ENCODE measurements at regions not wholly inside any gene's neighbourhood (a gene's known extent, or its start where the extent isn't known, plus 50 kb on each side); places are given as distances from the start of the nearest gene placed in this dataset.
"Not testable (repeated sequence)": the region's sequence is repeated elsewhere in the genome, so short reads cannot be mapped to it uniquely, and the experiment has no call there.

- Histone ChIP-seq H3K27ac (no peak overlapping the region), H3K9me3 (no peaks in the 10 kb centered on the region), H3K4me1 (no peaks in the 10 kb centered on the region), H3K36me3 (no peaks in the 10 kb centered on the region), H3K27me3 (no peaks in the 10 kb centered on the region), H3K4me3 (no peak overlapping the region)
- intact Hi-C loops (cut with DNase I) = loop anchor here in 1 of 10 donors (10.0 kb wide), 1 partner anchor 54 kb away; no protein-coding TSS in a partner anchor
- TF ChIP-seq, protein P1, sequence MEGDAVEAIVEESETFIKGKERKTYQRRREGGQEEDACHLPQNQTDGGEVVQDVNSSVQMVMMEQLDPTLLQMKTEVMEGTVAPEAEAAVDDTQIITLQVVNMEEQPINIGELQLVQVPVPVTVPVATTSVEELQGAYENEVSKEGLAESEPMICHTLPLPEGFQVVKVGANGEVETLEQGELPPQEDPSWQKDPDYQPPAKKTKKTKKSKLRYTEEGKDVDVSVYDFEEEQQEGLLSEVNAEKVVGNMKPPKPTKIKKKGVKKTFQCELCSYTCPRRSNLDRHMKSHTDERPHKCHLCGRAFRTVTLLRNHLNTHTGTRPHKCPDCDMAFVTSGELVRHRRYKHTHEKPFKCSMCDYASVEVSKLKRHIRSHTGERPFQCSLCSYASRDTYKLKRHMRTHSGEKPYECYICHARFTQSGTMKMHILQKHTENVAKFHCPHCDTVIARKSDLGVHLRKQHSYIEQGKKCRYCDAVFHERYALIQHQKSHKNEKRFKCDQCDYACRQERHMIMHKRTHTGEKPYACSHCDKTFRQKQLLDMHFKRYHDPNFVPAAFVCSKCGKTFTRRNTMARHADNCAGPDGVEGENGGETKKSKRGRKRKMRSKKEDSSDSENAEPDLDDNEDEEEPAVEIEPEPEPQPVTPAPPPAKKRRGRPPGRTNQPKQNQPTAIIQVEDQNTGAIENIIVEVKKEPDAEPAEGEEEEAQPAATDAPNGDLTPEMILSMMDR (IDR thresholded peaks at IDR 0.05) = peak in 5 of 9 donors; percentile 11 to 44 (median 32)
- WGBS, 2 donors = 36 to 58% methylated on average over 1 of the region's 1 CpG
- no peak for DNase-seq
- no peak for ATAC-seq
Measured at GRCh38 chr11:21988477-21988876, 204.4 kb upstream of the ANO5 start.

DNA sequence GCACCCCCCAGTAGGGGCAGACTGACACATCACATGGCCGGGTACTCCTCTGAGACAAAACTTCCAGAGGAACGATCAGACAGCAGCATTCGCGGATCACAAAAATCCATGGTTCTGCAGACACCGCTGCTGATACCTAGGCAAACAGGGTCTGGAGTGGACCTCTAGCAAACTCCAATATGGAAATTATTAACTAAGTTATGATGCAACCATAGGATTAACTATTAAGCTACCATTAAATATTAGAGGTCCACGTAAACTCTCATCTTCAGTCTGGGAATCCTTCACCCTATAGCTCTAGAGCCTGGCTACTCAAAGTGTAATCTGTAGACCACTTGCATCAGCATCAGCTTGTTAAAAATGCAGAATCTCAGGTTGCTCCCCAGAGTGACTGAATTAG, 191.1 kb upstream of the ANO5 start:
- H3K27ac ChIP-seq; H3K36me3 ChIP-seq; ATAC-seq; H3K27me3 ChIP-seq; H3K4me1 ChIP-seq; H3K4me3 ChIP-seq; intact Hi-C loops (cut with DNase I); DNase-seq: not testable (repeated sequence)
- peaks cover 0 to 11% (median 0%) of the 10 kb centered on the region in 11 donors for H3K9me3 ChIP-seq
- WGBS, 2 donors = 95% methylated on average over 6 of the region's 6 CpGs

DNA sequence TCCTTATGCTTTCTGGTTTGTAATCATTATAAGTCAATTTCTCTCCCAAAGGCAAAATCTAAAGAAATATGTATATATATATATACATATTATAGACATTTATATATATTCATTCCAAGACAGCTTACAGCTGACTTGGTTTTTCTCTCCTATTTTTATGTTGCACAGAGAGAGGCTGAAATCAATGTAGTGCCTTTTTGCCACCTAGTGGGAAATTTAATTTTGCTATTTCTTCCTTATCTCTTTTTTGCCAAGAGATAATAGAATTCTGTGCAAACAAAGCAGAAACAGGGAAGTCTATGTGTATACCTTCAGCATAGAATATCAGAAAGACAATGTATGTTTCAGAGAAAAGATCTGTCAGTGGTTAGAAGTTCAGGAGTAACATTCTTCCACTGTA, 186.0 kb upstream of the ANO5 start:
- ATAC-seq = no peak
- DNase-seq = no peak
- intact Hi-C loops (cut with DNase I) = no loop called here
- Histone ChIP-seq H3K9me3 (peaks cover 0 to 4% (median 0%) of the 10 kb centered on the region in 11 donors), H3K27me3 (no peaks in the 10 kb centered on the region), H3K4me3 (no peak overlapping the region), H3K4me1 (no peaks in the 10 kb centered on the region), H3K27ac (no peak overlapping the region), H3K36me3 (no peaks in the 10 kb centered on the region)
- TF ChIP-seq, protein P1 (IDR thresholded peaks at IDR 0.05) = no peak

DNA sequence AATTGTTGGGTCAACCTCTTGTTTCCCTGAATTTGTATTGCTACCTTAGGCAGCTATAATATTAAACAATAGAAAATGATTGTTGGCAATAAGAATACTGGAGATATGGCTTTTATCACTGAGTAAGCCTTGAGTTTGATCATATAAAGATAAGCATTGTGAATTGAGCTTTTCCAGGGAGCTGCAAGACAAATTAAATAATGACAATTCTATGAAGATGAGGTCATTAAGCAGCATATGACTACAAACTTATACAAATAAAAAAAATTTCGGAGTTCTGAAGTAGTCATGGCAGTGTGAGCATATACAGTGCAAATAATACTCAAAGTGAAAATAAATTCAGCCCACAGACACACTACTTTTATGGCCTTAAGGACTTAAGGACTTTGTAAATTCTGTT, 161.1 kb upstream of the ANO5 start:
- no peak for ATAC-seq
- TF ChIP-seq, protein P1 (IDR thresholded peaks at IDR 0.05) = no peak
- Histone ChIP-seq H3K4me3 (no peak overlapping the region), H3K4me1 (no peaks in the 10 kb centered on the region), H3K36me3 (no peaks in the 10 kb centered on the region), H3K27me3 (no peaks in the 10 kb centered on the region), H3K9me3 (peaks cover 0 to 23% (median 0%) of the 10 kb centered on the region in 11 donors), H3K27ac (no peak overlapping the region)
- no peak for DNase-seq
- WGBS, 2 donors = 58 to 63% methylated on average over 1 of the region's 1 CpG
- intact Hi-C loops (cut with DNase I) = no loop called here

GRCh38 chr11:22037505-22037904, 155.4 kb upstream of the ANO5 start:
- Histone ChIP-seq H3K4me1 (no peaks in the 10 kb centered on the region), H3K4me3 (no peak overlapping the region), H3K36me3 (no peaks in the 10 kb centered on the region), H3K27ac (no peak overlapping the region), H3K9me3 (no peaks in the 10 kb centered on the region), H3K27me3 (no peaks in the 10 kb centered on the region)
- intact Hi-C loops (cut with DNase I) = no loop called here
- TF ChIP-seq, protein P1 (IDR thresholded peaks at IDR 0.05) = no peak
- ATAC-seq (no peak), DNase-seq (no peak)
- 69 to 79% methylated on average over 9 of the region's 9 CpGs for WGBS, 2 donors
